Breast epithelium (tissue), 4 donors: ENCODE measurements at regions not wholly inside any gene's neighbourhood (a gene's known extent, or its start where the extent isn't known, plus 50 kb on each side); places are given as distances from the start of the nearest gene placed in this dataset.

Experiments used
- DNase-seq, 2 donors: peaks; one replicate each; pipeline ENCODE4 v3.0.0-alpha.2; 2019; ENCODE audit warnings: low spot score in 2 of 2
- H3K27ac ChIP-seq, 2 donors: fragments of 200-600 bp; sonication (generic) in 1 of 2; one replicate each; pipeline ENCODE4 v1.5.1; 2016 to 2019; ENCODE audit warnings: mild to moderate bottlenecking in 1 of 2
- H3K27me3 ChIP-seq, 2 donors: fragments of 200-600 bp; sonication (generic) in 1 of 2; one replicate each; pipeline versions ENCODE4 v1.5.1 to v1.6.0; 2017 to 2019; ENCODE audit warnings: control low read depth in 1 of 2, mild to moderate bottlenecking in 1 of 2
- H3K36me3 ChIP-seq: fragments of 200-600 bp; one replicate; pipeline ENCODE4 v1.5.1; 2019
- H3K4me1 ChIP-seq, 2 donors: fragments of 200-600 bp; sonication (generic); one replicate each; pipeline ENCODE4 v1.5.1; 2016 to 2019; ENCODE audit warnings: control low read depth in 1 of 2
- H3K4me3 ChIP-seq, 3 donors: fragments of 200-600 bp; sonication (generic); 1 replicate in 2 of 3; 2 replicates in 1 of 3; pipeline ENCODE4 v1.5.1; 2016 to 2019; ENCODE audit warnings: mild to moderate bottlenecking in 3 of 3, moderate library complexity in 2 of 3
- H3K9me3 ChIP-seq, 2 donors: fragments of 200-600 bp; sonication (generic) in 1 of 2; one replicate each; pipeline ENCODE4 v1.5.1; 2016 to 2019; ENCODE audit warnings: control low read depth in 1 of 2
- CTCF ChIP-seq, 3 donors: fragments of 450-650 bp; IDR thresholded peaks; one replicate each; pipeline ENCODE4 v1.5.1; 2016 to 2017; ENCODE audit warnings: antibody characterized with exemption in 3 of 3, mild to moderate bottlenecking in 3 of 3, moderate library complexity in 3 of 3
- POLR2A ChIP-seq: fragments of 450-650 bp; IDR thresholded peaks from one replicate; pipeline ENCODE4 v1.6.1; 2016; ENCODE audit warnings: antibody characterized with exemption, mild to moderate bottlenecking, moderate library complexity
- POLR2AphosphoS5 ChIP-seq, 3 donors: sonication (generic); formaldehyde crosslinking; IDR thresholded peaks; one replicate each; pipeline ENCODE4 v1.6.1; 2017; ENCODE audit warnings: antibody characterized with exemption in 3 of 3
- intact Hi-C: fragments of 100-400 bp; cut with DNase I; formaldehyde crosslinking; loops from one replicate; pipeline ENCODE4 v1.15.1; 2023; ENCODE audit warnings: low total_unique reads

GRCh38 chr6:19067165-19067564, 680.0 kb downstream of the RNF144B start:
- Histone ChIP-seq H3K27me3 (no peaks in the 10 kb centered on the region), H3K4me3 (no peak overlapping the region), H3K36me3 (no peaks in the 10 kb centered on the region), H3K4me1 (no peaks in the 10 kb centered on the region), H3K9me3 (no peaks in the 10 kb centered on the region), H3K27ac (no peak overlapping the region)
- intact Hi-C loops, result no loop called here
- DNase-seq, result no peak
- TF ChIP-seq CTCF (IDR thresholded peaks at IDR 0.05) (no peak), POLR2AphosphoS5 (IDR thresholded peaks at IDR 0.05) (no peak), POLR2A (no peak)

- intact Hi-C loops, result no loop called here
- Histone ChIP-seq H3K9me3 (peaks cover 0 to 9% of the 10 kb centered on the region in 2 donors), H3K36me3 (no peaks in the 10 kb centered on the region), H3K27ac (no peak overlapping the region), H3K4me3 (no peak overlapping the region), H3K4me1 (no peaks in the 10 kb centered on the region), H3K27me3 (no peaks in the 10 kb centered on the region)
- TF ChIP-seq POLR2A (no peak), POLR2AphosphoS5 (IDR thresholded peaks at IDR 0.05) (no peak), CTCF (IDR thresholded peaks at IDR 0.05) (no peak)
- DNase-seq, result no peak
These were observed 683.4 kb downstream of the RNF144B start for GRCh38 chr6:19070520-19070919.

GRCh38 chr6:19083801-19084200, 696.7 kb downstream of the RNF144B start:
- no peaks in the 10 kb centered on the region for H3K4me1 ChIP-seq
- DNase-seq, result no peak
- no peaks in the 10 kb centered on the region for H3K27me3 ChIP-seq
- TF ChIP-seq POLR2AphosphoS5 (IDR thresholded peaks at IDR 0.05), result no peak
- no peak for TF ChIP-seq POLR2A
- no peak for TF ChIP-seq CTCF (IDR thresholded peaks at IDR 0.05)
- no peak overlapping the region for H3K27ac ChIP-seq
- no peaks in the 10 kb centered on the region for H3K36me3 ChIP-seq
- no peak overlapping the region for H3K4me3 ChIP-seq
- H3K9me3 ChIP-seq, result no peaks in the 10 kb centered on the region
- intact Hi-C loops, result no loop called here

GRCh38 chr6:19086480-19086879, 699.3 kb downstream of the RNF144B start:
- Histone ChIP-seq H3K36me3 (no peaks in the 10 kb centered on the region), H3K27me3 (no peaks in the 10 kb centered on the region), H3K4me1 (no peaks in the 10 kb centered on the region), H3K27ac (no peak overlapping the region), H3K4me3 (no peak overlapping the region), H3K9me3 (no peaks in the 10 kb centered on the region)
- TF ChIP-seq POLR2AphosphoS5 (IDR thresholded peaks at IDR 0.05) (no peak), POLR2A (no peak)
- intact Hi-C loops, result no loop called here
- DNase-seq, result no peak

- no peak for DNase-seq
- intact Hi-C loops, result no loop called here
- Histone ChIP-seq H3K4me1 (no peaks in the 10 kb centered on the region), H3K4me3 (no peak overlapping the region), H3K27ac (no peak overlapping the region), H3K9me3 (no peaks in the 10 kb centered on the region), H3K27me3 (no peaks in the 10 kb centered on the region), H3K36me3 (no peaks in the 10 kb centered on the region)
- TF ChIP-seq POLR2A (no peak), POLR2AphosphoS5 (IDR thresholded peaks at IDR 0.05) (no peak), CTCF (IDR thresholded peaks at IDR 0.05) (no peak)
These were observed 700.1 kb downstream of the RNF144B start for GRCh38 chr6:19087296-19087695.

- Histone ChIP-seq H3K27ac (no peak overlapping the region), H3K36me3 (no peaks in the 10 kb centered on the region), H3K9me3 (no peaks in the 10 kb centered on the region), H3K27me3 (no peaks in the 10 kb centered on the region), H3K4me1 (no peaks in the 10 kb centered on the region), H3K4me3 (no peak overlapping the region)
- TF ChIP-seq POLR2AphosphoS5 (IDR thresholded peaks at IDR 0.05) (no peak), CTCF (IDR thresholded peaks at IDR 0.05) (no peak), POLR2A (no peak)
- DNase-seq, result no peak
- intact Hi-C loops, result no loop called here
These were observed 700.7 kb downstream of the RNF144B start for GRCh38 chr6:19087897-19088296.
